ENCODE measurements at regions not wholly inside any gene's neighbourhood (a gene's known extent, or its start where the extent isn't known, plus 50 kb on each side); places are given as distances from the start of the nearest gene placed in this dataset.

DNA sequence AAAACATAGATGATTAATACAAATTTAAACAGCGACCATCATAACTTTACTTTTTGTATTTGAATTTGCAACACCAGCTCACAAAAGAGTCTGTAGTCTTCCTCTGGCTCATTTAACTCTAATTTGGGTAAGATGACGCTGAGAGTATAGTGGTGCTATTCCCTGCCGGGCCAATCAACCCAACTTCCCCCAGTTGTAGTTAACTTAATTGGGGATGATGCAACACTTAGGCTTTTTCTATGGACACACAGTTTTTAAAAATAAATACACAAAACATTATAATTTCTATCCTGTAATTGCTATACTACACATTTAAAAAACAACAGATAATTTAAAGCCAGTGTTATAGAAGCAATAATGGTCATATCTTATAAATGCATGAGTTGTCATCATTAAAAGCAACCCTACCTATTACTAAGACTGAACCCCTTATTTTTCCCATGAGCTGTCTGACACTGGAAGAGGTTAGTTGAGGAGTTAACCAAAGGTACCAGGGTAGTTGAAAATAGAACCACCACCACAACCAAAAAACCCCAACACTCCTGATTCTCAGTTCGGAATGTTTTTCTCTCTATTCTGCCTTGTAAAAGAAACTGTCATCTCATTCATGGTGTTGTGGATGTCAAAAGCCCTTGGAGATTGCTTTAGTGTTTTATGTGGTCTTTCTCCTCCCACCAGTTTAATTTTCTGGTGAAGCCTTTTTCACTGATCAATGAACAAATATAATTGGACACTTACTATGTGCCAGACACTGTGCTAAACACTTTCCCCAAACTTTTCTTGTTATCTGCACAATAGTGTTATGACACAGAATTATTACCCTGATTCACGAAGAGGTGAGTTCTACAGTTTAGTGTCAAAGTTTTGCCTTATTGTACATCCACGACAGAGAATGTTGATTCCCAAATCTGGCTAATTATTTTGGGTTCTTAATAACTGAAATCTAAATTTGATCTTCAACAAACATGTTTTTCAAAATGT, 61.5 kb upstream of the RAPGEF2 start:
- Mint-ChIP-seq H3K4me3 (no peak overlapping the region), H3K27ac (no peak overlapping the region), H3K9me3 (no peaks in the 10 kb centered on the region), H3K36me3 (no peaks in the 10 kb centered on the region), H3K27me3 (ENCODE audit: low read depth in 3 of 3) (peaks cover 1 to 3% (median 2%) of the 10 kb centered on the region in 3 donors), H3K4me1 (peaks cover 7% of the 10 kb centered on the region)
- no peaks in the 10 kb centered on the region for H3K79me2 ChIP-seq (ENCODE audit: insufficient read depth, low read length)
- no peak overlapping the region for H3K27ac ChIP-seq (ENCODE audit: low read depth in 1 of 2, low read length in 2 of 2)
- no peak for DNase-seq
- WGBS (ENCODE audit: insufficient coverage) = no CpG with 5 or more reads among the region's 6 CpGs
- no peak overlapping the region for H2AFZ ChIP-seq (ENCODE audit: insufficient read depth, low read depth, low read length, poor library complexity, severe bottlenecking)
- no peak overlapping the region for H3K4me2 ChIP-seq (replicated peaks; ENCODE audit: extremely low read depth, low read length, poor library complexity, severe bottlenecking)
- no peaks in the 10 kb centered on the region for H3K4me1 ChIP-seq (ENCODE audit: control insufficient read depth in 1 of 2, insufficient read depth in 2 of 2, low read length in 2 of 2)
- TF ChIP-seq CTCF (IDR thresholded peaks at IDR 0.05) = no peak
- H3K9ac ChIP-seq (ENCODE audit: insufficient read depth, low read length, poor library complexity, severe bottlenecking) = no peak overlapping the region
- H3K36me3 ChIP-seq (replicated peaks in 1 of 2; ENCODE audit: control insufficient read depth in 1 of 2, insufficient read depth in 2 of 2, low read length in 2 of 2) = no peaks in the 10 kb centered on the region
- no peak overlapping the region for H3K4me3 ChIP-seq (replicated peaks in 1 of 3; ENCODE audit: low read depth in 2 of 3, low read length in 3 of 3)
- intact Hi-C loops (cut with micrococcal nuclease) = no loop called here
- no peaks in the 10 kb centered on the region for H3K27me3 ChIP-seq (ENCODE audit: control insufficient read depth in 2 of 2, insufficient read depth in 2 of 2, low read length in 2 of 2)
- H3K9me3 ChIP-seq (replicated peaks in 1 of 2; ENCODE audit: control insufficient read depth in 1 of 2, insufficient read depth in 1 of 2, low read length in 2 of 2) = no peaks in the 10 kb centered on the region
- H4K20me1 ChIP-seq (ENCODE audit: insufficient read depth, low read length) = no peaks in the 10 kb centered on the region

DNA sequence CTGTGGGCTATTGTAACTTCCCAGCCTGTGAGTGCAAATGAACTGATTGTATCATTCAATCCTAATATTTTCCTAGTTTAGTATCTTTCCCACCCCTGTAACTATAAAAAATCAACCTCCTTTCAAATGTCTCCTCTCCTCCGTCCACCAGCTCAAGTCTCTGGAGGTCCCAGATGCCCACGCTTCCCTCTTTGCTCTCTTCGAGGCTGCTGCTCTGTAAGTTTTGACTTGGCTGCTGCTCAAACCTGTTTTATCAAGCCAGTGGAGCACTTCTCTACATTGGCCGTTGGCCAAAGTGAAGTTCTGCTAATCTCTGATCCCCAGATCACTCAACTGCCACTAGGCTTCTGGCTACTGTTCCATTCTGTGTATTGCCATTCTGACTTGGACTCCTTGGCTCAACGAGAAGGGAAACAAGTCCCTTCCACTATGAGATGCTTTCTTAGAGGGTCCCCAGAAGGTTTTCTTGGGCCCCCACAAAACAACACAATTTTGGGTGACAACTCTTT, 60.7 kb upstream of the RAPGEF2 start:
- Mint-ChIP-seq H3K27me3 (ENCODE audit: low read depth in 3 of 3) (peaks cover 1 to 3% (median 2%) of the 10 kb centered on the region in 3 donors), H3K36me3 (no peaks in the 10 kb centered on the region), H3K27ac (no peak overlapping the region), H3K9me3 (no peaks in the 10 kb centered on the region), H3K4me3 (no peak overlapping the region), H3K4me1 (peaks cover 7% of the 10 kb centered on the region)
- H3K4me3 ChIP-seq (replicated peaks in 1 of 3; ENCODE audit: low read depth in 2 of 3, low read length in 3 of 3) = no peak overlapping the region
- H3K27ac ChIP-seq (ENCODE audit: low read depth in 1 of 2, low read length in 2 of 2) = no peak overlapping the region
- no peaks in the 10 kb centered on the region for H3K9me3 ChIP-seq (replicated peaks in 1 of 2; ENCODE audit: control insufficient read depth in 1 of 2, insufficient read depth in 1 of 2, low read length in 2 of 2)
- no peaks in the 10 kb centered on the region for H3K27me3 ChIP-seq (ENCODE audit: control insufficient read depth in 2 of 2, insufficient read depth in 2 of 2, low read length in 2 of 2)
- 3% methylated on average over 5 of the region's 5 CpGs for WGBS (ENCODE audit: insufficient coverage)
- H4K20me1 ChIP-seq (ENCODE audit: insufficient read depth, low read length) = no peaks in the 10 kb centered on the region
- H3K36me3 ChIP-seq (replicated peaks in 1 of 2; ENCODE audit: control insufficient read depth in 1 of 2, insufficient read depth in 2 of 2, low read length in 2 of 2) = no peaks in the 10 kb centered on the region
- no peak for TF ChIP-seq CTCF (IDR thresholded peaks at IDR 0.05)
- H3K79me2 ChIP-seq (ENCODE audit: insufficient read depth, low read length) = no peaks in the 10 kb centered on the region
- no peak for DNase-seq
- H2AFZ ChIP-seq (ENCODE audit: insufficient read depth, low read depth, low read length, poor library complexity, severe bottlenecking) = peak overlapping the region; percentile 51
- intact Hi-C loops (cut with micrococcal nuclease) = no loop called here
- no peaks in the 10 kb centered on the region for H3K4me1 ChIP-seq (ENCODE audit: control insufficient read depth in 1 of 2, insufficient read depth in 2 of 2, low read length in 2 of 2)
- no peak overlapping the region for H3K9ac ChIP-seq (ENCODE audit: insufficient read depth, low read length, poor library complexity, severe bottlenecking)
- no peak overlapping the region for H3K4me2 ChIP-seq (replicated peaks; ENCODE audit: extremely low read depth, low read length, poor library complexity, severe bottlenecking)
